GM18868 (cell line): ENCODE measurements at regions not wholly inside any gene's neighbourhood (a gene's known extent, or its start where the extent isn't known, plus 50 kb on each side); places are given as distances from the start of the nearest gene placed in this dataset.

Experiments used
- ATAC-seq: cut with Tn5 transposase; IDR thresholded peaks from one replicate; pipeline ENCODE4 v1.9.1; 2021; ENCODE audit warnings: mild to moderate bottlenecking, moderate library complexity; ENCODE audit not compliant: unreplicated experiment

- ATAC-seq = no peak
Measured at GRCh38 chr16:73713251-73713650, 583.4 kb upstream of the PSMD7 start.

GRCh38 chr16:73711406-73712080 lies 585.1 kb upstream of the PSMD7 start:
- no peak for ATAC-seq

GRCh38 chr16:73710526-73710925 lies 586.1 kb upstream of the PSMD7 start:
- no peak for ATAC-seq

- ATAC-seq = no peak
Measured at GRCh38 chr16:73707863-73708262, 588.8 kb upstream of the PSMD7 start.

GRCh38 chr16:73703891-73704290 lies 592.7 kb upstream of the PSMD7 start:
- ATAC-seq = no peak

- ATAC-seq = no peak
Measured at GRCh38 chr16:73697336-73697735, 599.3 kb upstream of the PSMD7 start.

- no peak for ATAC-seq
Measured at GRCh38 chr16:73692861-73693260, 603.8 kb upstream of the PSMD7 start.

- no peak for ATAC-seq
Measured at GRCh38 chr16:73683804-73684203, 612.8 kb upstream of the PSMD7 start.

GRCh38 chr16:73672135-73672534 lies 624.2 kb upstream of the ZFHX3 start:
- no peak for ATAC-seq

- ATAC-seq = no peak
Measured at GRCh38 chr16:73670836-73671820, 623.2 kb upstream of the ZFHX3 start.

GRCh38 chr16:73669535-73670274 lies 621.8 kb upstream of the ZFHX3 start:
- no peak for ATAC-seq

- no peak for ATAC-seq
Measured at GRCh38 chr16:73663720-73664119, 615.8 kb upstream of the ZFHX3 start.

- ATAC-seq = no peak
Measured at GRCh38 chr16:73636196-73636595, 588.3 kb upstream of the ZFHX3 start.

- no peak for ATAC-seq
Measured at GRCh38 chr16:73629011-73629410, 581.1 kb upstream of the ZFHX3 start.

GRCh38 chr16:73617738-73618137 lies 569.8 kb upstream of the ZFHX3 start:
- ATAC-seq = no peak

- no peak for ATAC-seq
Measured at GRCh38 chr16:73616770-73617169, 568.8 kb upstream of the ZFHX3 start.

- ATAC-seq = no peak
Measured at GRCh38 chr16:73616166-73616753, 568.3 kb upstream of the ZFHX3 start.

- no peak for ATAC-seq
Measured at GRCh38 chr16:73615071-73615940, 567.4 kb upstream of the ZFHX3 start.

GRCh38 chr16:73614131-73614530 lies 566.2 kb upstream of the ZFHX3 start:
- ATAC-seq = no peak

GRCh38 chr16:73610605-73611156 lies 562.8 kb upstream of the ZFHX3 start:
- ATAC-seq = no peak
